Bronchial epithelial cell (primary cell): ENCODE measurements at regions not wholly inside any gene's neighbourhood (a gene's known extent, or its start where the extent isn't known, plus 50 kb on each side); places are given as distances from the start of the nearest gene placed in this dataset.
A peak's percentile ranks its signal among the peaks of the same experiment; 100 is the strongest.

Experiments used
- DNase-seq: peaks from one replicate; pipeline ENCODE4 v3.0.0-alpha.2; 2010; ENCODE audit warnings: low read depth
- FAIRE-seq: peaks from 2 replicates; lab custom pipeline; 2011; peaks lifted over from hg19 to GRCh38; lab: Jason Lieb, UNC
- H3K27me3 ChIP-seq: 2 replicates; pipeline ENCODE4 v1.5.1; 2011; ENCODE audit warnings: low read length; ENCODE audit not compliant: control insufficient read depth, insufficient read depth
- H3K36me3 ChIP-seq: 2 replicates; pipeline ENCODE4 v1.5.1; 2011; ENCODE audit warnings: low read length; ENCODE audit not compliant: control insufficient read depth, insufficient read depth
- H3K4me3 ChIP-seq: 2 replicates; pipeline ENCODE4 v1.5.1; 2011; ENCODE audit warnings: mild to moderate bottlenecking, low read depth, low read length, control low read depth
- CTCF ChIP-seq: IDR thresholded peaks from 2 replicates; pipeline ENCODE4 v1.5.1; 2011; ENCODE audit warnings: mild to moderate bottlenecking, moderate library complexity, low read length, control low read depth, inconsistent platforms; ENCODE audit not compliant: insufficient read depth, severe bottlenecking

GRCh38 chr4:84291969-84292368, 207.1 kb downstream of the NKX6-1 start:
- FAIRE-seq (no peak), DNase-seq (no peak)
- no peak for TF ChIP-seq CTCF
- no peaks in the 10 kb centered on the region for H3K27me3 ChIP-seq
- no peak overlapping the region for H3K4me3 ChIP-seq
- no peaks in the 10 kb centered on the region for H3K36me3 ChIP-seq

- Histone ChIP-seq H3K4me3 (no peak overlapping the region), H3K36me3 (no peaks in the 10 kb centered on the region), H3K27me3 (no peaks in the 10 kb centered on the region)
- FAIRE-seq (no peak), DNase-seq (no peak)
- TF ChIP-seq CTCF = no peak
Measured at GRCh38 chr4:84286048-84286447, 213.0 kb downstream of the NKX6-1 start.

- H3K36me3 ChIP-seq = no peaks in the 10 kb centered on the region
Measured at GRCh38 chr4:84279678-84280077, 219.4 kb downstream of the NKX6-1 start.

GRCh38 chr4:84277923-84278322, 221.2 kb downstream of the NKX6-1 start:
- FAIRE-seq = no peak
- H3K36me3 ChIP-seq = no peaks in the 10 kb centered on the region
- no peak for DNase-seq
- no peaks in the 10 kb centered on the region for H3K27me3 ChIP-seq
- TF ChIP-seq CTCF = no peak
- H3K4me3 ChIP-seq = no peak overlapping the region

More at GRCh38 chr4:84279678-84280077, 219.4 kb downstream of the NKX6-1 start:
- peak; percentile 3 for DNase-seq
- H3K27me3 ChIP-seq = no peaks in the 10 kb centered on the region
- TF ChIP-seq CTCF = no peak
- H3K4me3 ChIP-seq = no peak overlapping the region
- FAIRE-seq = no peak

- DNase-seq (no peak), FAIRE-seq (no peak)
Measured at GRCh38 chr4:84276752-84277151, 222.3 kb downstream of the NKX6-1 start.

More at GRCh38 chr4:84276752-84277151, 222.3 kb downstream of the NKX6-1 start:
- Histone ChIP-seq H3K4me3 (no peak overlapping the region), H3K36me3 (no peaks in the 10 kb centered on the region), H3K27me3 (no peaks in the 10 kb centered on the region)
- TF ChIP-seq CTCF = no peak
